MM.1S (cell line): ENCODE measurements at regions not wholly inside any gene's neighbourhood (a gene's known extent, or its start where the extent isn't known, plus 50 kb on each side); places are given as distances from the start of the nearest gene placed in this dataset.
A peak's percentile ranks its signal among the peaks of the same experiment; 100 is the strongest.

Experiments
- DNase-seq: peaks from one replicate; pipeline ENCODE4 v3.0.0-alpha.2; 2015
- H2AFZ ChIP-seq: fragments of 300-600 bp; sonication (generic); 2 replicates; pipeline ENCODE4 v1.6.0; 2016; ENCODE audit warnings: antibody characterized with exemption, low read length
- H3F3A ChIP-seq: fragments of 300-600 bp; sonication (generic); 2 replicates; pipeline ENCODE4 v1.6.1; 2016; ENCODE audit warnings: mild to moderate bottlenecking, antibody characterized with exemption, low read length, moderate library complexity, mixed read lengths; ENCODE audit not compliant: insufficient read depth
- H3K27ac ChIP-seq: fragments of 300-600 bp; sonication (generic); 2 replicates; pipeline ENCODE4 v1.5.1; 2016; ENCODE audit warnings: mild to moderate bottlenecking, low read length
- H3K27me3 ChIP-seq: fragments of 300-600 bp; sonication (generic); replicated peaks from 2 replicates; pipeline ENCODE4 v1.6.0; 2016; ENCODE audit warnings: low read length; ENCODE audit not compliant: insufficient read depth
- H3K36me3 ChIP-seq: fragments of 300-600 bp; sonication (generic); replicated peaks from 2 replicates; pipeline ENCODE4 v1.6.1; 2016; ENCODE audit warnings: mild to moderate bottlenecking, low read length, mixed read lengths; ENCODE audit not compliant: insufficient read depth
- H3K4me1 ChIP-seq: fragments of 300-600 bp; sonication (generic); 2 replicates; pipeline ENCODE4 v1.6.1; 2016; ENCODE audit warnings: low read length, mixed read lengths
- H3K4me2 ChIP-seq: fragments of 300-600 bp; sonication (generic); 2 replicates; pipeline ENCODE4 v1.6.0; 2016; ENCODE audit warnings: low read depth, low read length
- H3K4me3 ChIP-seq: fragments of 300-600 bp; sonication (generic); 2 replicates; pipeline ENCODE4 v1.5.1; 2016; ENCODE audit warnings: low read length, mixed read lengths
- H3K79me2 ChIP-seq: fragments of 300-600 bp; sonication (generic); 2 replicates; pipeline ENCODE4 v1.6.1; 2016; ENCODE audit warnings: mixed run types, low read length, mixed read lengths
- H3K9ac ChIP-seq: fragments of 300-600 bp; sonication (generic); 2 replicates; pipeline ENCODE4 v1.6.1; 2016; ENCODE audit warnings: low read length, mixed read lengths
- H3K9me2 ChIP-seq: fragments of 300-600 bp; sonication (generic); replicated peaks from 2 replicates; pipeline ENCODE4 v1.6.1; 2016; ENCODE audit warnings: mild to moderate bottlenecking, low read length, mixed read lengths; ENCODE audit not compliant: insufficient read depth
- H3K9me3 ChIP-seq: fragments of 300-600 bp; sonication (generic); replicated peaks from 2 replicates; pipeline ENCODE4 v1.6.1; 2016; ENCODE audit warnings: mild to moderate bottlenecking, low read length, mixed read lengths; ENCODE audit not compliant: insufficient read depth
- H4K20me1 ChIP-seq: fragments of 300-600 bp; sonication (generic); 2 replicates; pipeline ENCODE4 v1.6.1; 2016; ENCODE audit warnings: mild to moderate bottlenecking, low read length, moderate library complexity, mixed read lengths; ENCODE audit not compliant: insufficient read depth
- EZH2 ChIP-seq: fragments of 300-600 bp; sonication (generic); optimal IDR thresholded peaks from 2 replicates; pipeline ENCODE3; 2017; ENCODE audit warnings: low read depth, mild to moderate bottlenecking, antibody characterized with exemption, low read length, mixed read lengths
- EZH2phosphoT487 ChIP-seq: fragments of 300-600 bp; sonication (generic); IDR thresholded peaks from 2 replicates; pipeline ENCODE4 v1.6.1; 2018; ENCODE audit warnings: antibody characterized with exemption, low read length
- TF ChIP-seq, protein P1 (sequence below): fragments of 300-600 bp; sonication (generic); IDR thresholded peaks from 2 replicates; pipeline ENCODE4 v1.5.1; 2016; ENCODE audit warnings: antibody characterized with exemption, low read length, mixed read lengths

GRCh38 chr3:16808393-16809107 lies 76.2 kb upstream of the PLCL2 start:
- Histone ChIP-seq H3K4me1 (no peaks in the 10 kb centered on the region), H3K4me2 (no peak overlapping the region), H3K9me2 (no peaks in the 10 kb centered on the region), H3K9me3 (no peaks in the 10 kb centered on the region), H3K27me3 (no peaks in the 10 kb centered on the region), H3K36me3 (no peaks in the 10 kb centered on the region), H4K20me1 (no peaks in the 10 kb centered on the region), H3K4me3 (no peak overlapping the region), H3K9ac (no peak overlapping the region), H3K79me2 (no peaks in the 10 kb centered on the region), H3F3A (no peaks in the 10 kb centered on the region), H2AFZ (no peak overlapping the region), H3K27ac (no peak overlapping the region)
- DNase-seq: no peak
- TF ChIP-seq, protein P1, sequence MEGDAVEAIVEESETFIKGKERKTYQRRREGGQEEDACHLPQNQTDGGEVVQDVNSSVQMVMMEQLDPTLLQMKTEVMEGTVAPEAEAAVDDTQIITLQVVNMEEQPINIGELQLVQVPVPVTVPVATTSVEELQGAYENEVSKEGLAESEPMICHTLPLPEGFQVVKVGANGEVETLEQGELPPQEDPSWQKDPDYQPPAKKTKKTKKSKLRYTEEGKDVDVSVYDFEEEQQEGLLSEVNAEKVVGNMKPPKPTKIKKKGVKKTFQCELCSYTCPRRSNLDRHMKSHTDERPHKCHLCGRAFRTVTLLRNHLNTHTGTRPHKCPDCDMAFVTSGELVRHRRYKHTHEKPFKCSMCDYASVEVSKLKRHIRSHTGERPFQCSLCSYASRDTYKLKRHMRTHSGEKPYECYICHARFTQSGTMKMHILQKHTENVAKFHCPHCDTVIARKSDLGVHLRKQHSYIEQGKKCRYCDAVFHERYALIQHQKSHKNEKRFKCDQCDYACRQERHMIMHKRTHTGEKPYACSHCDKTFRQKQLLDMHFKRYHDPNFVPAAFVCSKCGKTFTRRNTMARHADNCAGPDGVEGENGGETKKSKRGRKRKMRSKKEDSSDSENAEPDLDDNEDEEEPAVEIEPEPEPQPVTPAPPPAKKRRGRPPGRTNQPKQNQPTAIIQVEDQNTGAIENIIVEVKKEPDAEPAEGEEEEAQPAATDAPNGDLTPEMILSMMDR: peak; percentile 24
- no peak for TF ChIP-seq EZH2phosphoT487

DNA sequence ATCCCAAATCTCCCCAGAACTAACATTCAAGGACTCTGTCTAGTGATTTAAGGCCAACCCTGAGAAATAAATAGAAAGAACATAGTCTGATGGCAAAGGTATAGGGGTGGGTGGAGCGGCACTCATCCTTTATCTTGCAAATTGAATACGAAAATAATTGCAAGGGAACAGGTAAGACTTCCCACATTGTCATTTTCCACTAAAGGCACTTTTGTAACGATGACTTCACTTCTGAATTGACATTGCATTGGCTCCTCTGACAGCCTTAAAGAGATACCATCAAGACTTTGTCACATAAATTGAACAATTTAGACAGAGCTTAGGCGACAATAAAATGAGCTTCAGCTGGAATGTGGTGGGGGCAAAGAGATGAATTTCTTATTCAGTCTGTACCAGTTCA lies 75.3 kb upstream of the PLCL2 start:
- no peaks in the 10 kb centered on the region for H3F3A ChIP-seq
- H3K36me3 ChIP-seq: no peaks in the 10 kb centered on the region
- H3K27ac ChIP-seq: no peak overlapping the region
- no peak overlapping the region for H3K9ac ChIP-seq
- no peak overlapping the region for H2AFZ ChIP-seq
- H3K27me3 ChIP-seq: no peaks in the 10 kb centered on the region
- H4K20me1 ChIP-seq: no peaks in the 10 kb centered on the region
- H3K4me1 ChIP-seq: no peaks in the 10 kb centered on the region
- H3K9me2 ChIP-seq: no peaks in the 10 kb centered on the region
- DNase-seq: no peak
- no peak overlapping the region for H3K4me3 ChIP-seq
- TF ChIP-seq, protein P1: no peak
- TF ChIP-seq EZH2 (no peak), EZH2phosphoT487 (no peak)
- no peaks in the 10 kb centered on the region for H3K9me3 ChIP-seq
- no peaks in the 10 kb centered on the region for H3K79me2 ChIP-seq
- H3K4me2 ChIP-seq: no peak overlapping the region

DNA sequence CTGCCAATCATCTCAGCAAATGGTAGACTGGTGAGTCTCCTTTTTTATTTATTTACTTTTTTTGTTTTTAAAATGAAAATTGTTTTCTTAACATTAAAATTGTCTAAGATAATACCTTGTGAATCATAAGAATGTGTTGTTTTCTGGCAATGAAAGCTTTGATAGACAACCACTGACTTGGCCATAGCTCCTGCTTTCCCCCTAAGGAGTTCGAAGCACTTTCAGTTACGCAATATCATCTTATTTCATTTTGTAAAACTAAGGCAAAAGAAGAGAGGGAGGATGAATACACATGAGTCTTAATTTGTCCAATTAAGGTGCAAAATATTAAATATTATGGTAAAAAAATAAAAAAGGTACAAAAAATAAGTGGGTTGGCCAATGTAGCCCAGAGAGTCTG lies 74.8 kb upstream of the PLCL2 start:
- H3K9me2 ChIP-seq: no peaks in the 10 kb centered on the region
- no peaks in the 10 kb centered on the region for H3K79me2 ChIP-seq
- H3K4me1 ChIP-seq: peaks cover 2% of the 10 kb centered on the region
- no peaks in the 10 kb centered on the region for H4K20me1 ChIP-seq
- H3K27me3 ChIP-seq: no peaks in the 10 kb centered on the region
- TF ChIP-seq, protein P1: no peak
- no peak for TF ChIP-seq EZH2phosphoT487
- no peak for TF ChIP-seq EZH2
- H3K4me3 ChIP-seq: no peak overlapping the region
- H2AFZ ChIP-seq: no peak overlapping the region
- H3K36me3 ChIP-seq: no peaks in the 10 kb centered on the region
- no peaks in the 10 kb centered on the region for H3K9me3 ChIP-seq
- DNase-seq: no peak
- H3F3A ChIP-seq: no peaks in the 10 kb centered on the region
- H3K9ac ChIP-seq: no peak overlapping the region
- H3K4me2 ChIP-seq: no peak overlapping the region
- H3K27ac ChIP-seq: no peak overlapping the region
